SJCRH30 (cell line): ENCODE measurements at regions not wholly inside any gene's neighbourhood (a gene's known extent, or its start where the extent isn't known, plus 50 kb on each side); places are given as distances from the start of the nearest gene placed in this dataset.
"Not testable (repeated sequence)": the region's sequence is repeated elsewhere in the genome, so short reads cannot be mapped to it uniquely, and the experiment has no call there.

Experiments
- DNase-seq, 2 experiments: peaks; one replicate each; pipeline ENCODE4 v3.0.0-alpha.2; 2015 to 2020
- H3K27ac ChIP-seq: fragments of 250-450 bp; sonication (Bioruptor Pico); 2 replicates; pipeline ENCODE4 v1.5.1; 2020; ENCODE audit warnings: mild to moderate bottlenecking, moderate library complexity
- H3K27me3 ChIP-seq: fragments of 250-450 bp; sonication (Bioruptor Pico); 2 replicates; pipeline ENCODE4 v1.5.1; 2020; ENCODE audit warnings: mild to moderate bottlenecking, moderate library complexity
- H3K36me3 ChIP-seq: fragments of 250-450 bp; sonication (Bioruptor Pico); 2 replicates; pipeline ENCODE4 v1.5.1; 2020; ENCODE audit warnings: mild to moderate bottlenecking, moderate library complexity
- H3K4me1 ChIP-seq: fragments of 250-450 bp; sonication (Bioruptor Pico); 2 replicates; pipeline ENCODE4 v1.5.1; 2020; ENCODE audit warnings: mild to moderate bottlenecking, moderate library complexity
- H3K4me3 ChIP-seq: fragments of 250-450 bp; sonication (Bioruptor Pico); 2 replicates; pipeline ENCODE4 v1.5.1; 2020; ENCODE audit warnings: mild to moderate bottlenecking, moderate library complexity
- H3K9me3 ChIP-seq: fragments of 250-450 bp; sonication (Bioruptor Pico); replicated peaks from 2 replicates; pipeline ENCODE4 v1.5.1; 2020; ENCODE audit warnings: mild to moderate bottlenecking, moderate library complexity

DNA sequence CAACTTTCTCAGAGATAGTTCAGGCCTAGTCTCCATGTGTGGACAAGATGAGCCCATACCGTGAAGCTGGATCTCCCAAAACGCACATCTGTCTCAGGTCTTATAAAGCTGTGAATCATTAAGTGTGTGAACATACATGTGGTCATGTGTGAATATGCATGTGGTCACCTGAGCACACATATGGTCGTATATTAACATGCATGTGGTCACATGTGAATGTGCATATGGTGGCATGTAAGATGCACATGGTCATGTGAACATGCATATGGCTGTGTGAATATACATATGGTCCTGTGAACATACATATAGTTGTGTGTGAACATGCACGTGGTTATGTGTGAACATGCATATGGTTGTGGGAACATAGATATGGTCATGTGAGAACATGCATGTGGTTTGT lies 172.5 kb upstream of the PZP start:
- H3K36me3 ChIP-seq, result no peaks in the 10 kb centered on the region
- no peak overlapping the region for H3K27ac ChIP-seq
- H3K27me3 ChIP-seq, result no peaks in the 10 kb centered on the region
- H3K4me1 ChIP-seq, result no peaks in the 10 kb centered on the region
- no peaks in the 10 kb centered on the region for H3K9me3 ChIP-seq
- DNase-seq, result no peak
- H3K4me3 ChIP-seq, result no peak overlapping the region

DNA sequence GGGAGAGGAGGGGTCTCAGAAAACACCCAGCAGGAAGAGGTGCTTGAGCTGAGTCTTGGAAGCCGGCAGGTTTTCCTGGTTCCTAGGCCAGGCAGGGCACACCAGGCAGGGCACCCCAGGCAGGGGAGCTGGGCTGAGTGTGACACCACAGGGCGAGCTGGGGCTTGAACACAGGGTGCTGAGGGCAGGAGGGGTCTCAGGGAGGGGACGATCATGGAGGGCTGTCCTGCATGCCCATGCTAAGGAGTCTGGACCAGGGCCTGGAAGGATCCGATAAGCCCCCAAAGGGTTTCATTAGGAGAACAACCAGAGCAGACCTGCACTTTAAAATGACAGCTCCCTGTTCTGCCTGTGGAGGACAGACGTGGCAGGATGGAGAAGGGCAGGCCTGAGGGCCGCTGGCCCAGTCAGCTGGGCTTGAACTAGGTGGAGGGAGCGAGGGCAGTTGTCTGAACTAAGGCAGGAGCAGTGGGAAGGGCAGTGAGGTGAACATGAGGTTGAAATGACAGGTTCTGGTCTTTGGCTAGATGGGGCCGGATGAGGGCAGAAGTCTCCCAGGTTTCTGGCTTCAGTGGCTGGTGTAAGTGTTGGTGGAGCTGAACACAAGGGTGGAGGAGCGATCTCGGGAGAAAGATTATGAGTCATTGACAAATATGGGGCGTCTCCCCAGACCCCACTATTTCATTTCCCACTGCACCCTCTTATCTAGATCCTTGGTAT lies 171.0 kb upstream of the PZP start:
- DNase-seq, result no peak
- Histone ChIP-seq H3K36me3 (no peaks in the 10 kb centered on the region), H3K9me3 (no peaks in the 10 kb centered on the region), H3K4me3 (no peak overlapping the region), H3K27me3 (no peaks in the 10 kb centered on the region), H3K4me1 (no peaks in the 10 kb centered on the region), H3K27ac (no peak overlapping the region)

DNA sequence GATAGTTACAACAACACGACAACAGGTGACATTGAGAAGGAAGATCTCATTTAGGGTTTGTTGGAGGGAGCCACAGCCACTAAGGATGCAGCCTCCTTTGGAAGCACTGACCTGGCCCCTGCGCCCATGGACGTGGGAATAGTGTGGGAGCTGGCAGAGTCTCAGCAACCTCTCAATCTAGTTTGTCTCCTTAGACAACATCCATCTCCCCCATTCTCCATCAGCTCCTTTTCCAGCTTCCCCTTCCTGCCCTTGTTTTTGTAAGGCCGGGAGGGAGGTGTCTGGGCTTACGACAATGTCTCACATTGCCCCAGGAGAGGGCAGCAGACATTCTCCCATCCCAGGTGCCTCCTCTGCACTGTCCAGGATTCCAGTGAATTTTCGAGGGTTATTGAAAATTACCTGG lies 170.2 kb upstream of the PZP start:
- peak in 1 of 2 experiments; percentile 28 for DNase-seq
- Histone ChIP-seq H3K27me3 (no peaks in the 10 kb centered on the region), H3K36me3 (no peaks in the 10 kb centered on the region), H3K27ac (no peak overlapping the region), H3K9me3 (no peaks in the 10 kb centered on the region), H3K4me1 (no peaks in the 10 kb centered on the region), H3K4me3 (no peak overlapping the region)

GRCh38 chr12:9372202-9372601 lies 164.0 kb upstream of the PZP start:
- Histone ChIP-seq H3K9me3 (no peaks in the 10 kb centered on the region), H3K4me3 (no peak overlapping the region), H3K27me3 (no peaks in the 10 kb centered on the region), H3K36me3 (no peaks in the 10 kb centered on the region), H3K27ac (no peak overlapping the region), H3K4me1 (no peaks in the 10 kb centered on the region)
- DNase-seq, result no peak

DNA sequence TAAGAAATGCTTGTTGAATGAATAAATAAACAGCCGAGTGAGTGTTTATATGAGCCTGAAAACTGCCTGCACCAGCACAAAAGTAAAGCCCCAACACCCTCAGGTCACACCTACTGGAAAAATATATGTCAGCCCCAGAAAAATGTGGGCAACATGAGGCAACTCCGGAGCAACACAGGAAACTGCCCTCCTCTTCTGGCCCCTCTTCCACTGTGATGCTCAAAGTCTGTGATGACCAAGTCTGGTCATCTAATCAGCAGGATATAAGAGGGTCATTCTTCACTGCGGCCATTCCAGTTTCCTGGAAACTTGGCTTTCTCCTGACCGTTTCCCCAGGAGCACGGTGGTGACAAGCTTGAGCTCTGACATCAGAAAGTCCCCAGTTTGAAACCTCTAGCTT lies 159.6 kb upstream of the PZP start:
- H3K9me3 ChIP-seq, result no peaks in the 10 kb centered on the region
- no peak overlapping the region for H3K27ac ChIP-seq
- H3K36me3 ChIP-seq, result no peaks in the 10 kb centered on the region
- H3K27me3 ChIP-seq, result no peaks in the 10 kb centered on the region
- no peak overlapping the region for H3K4me3 ChIP-seq
- no peak for DNase-seq
- H3K4me1 ChIP-seq, result no peaks in the 10 kb centered on the region

- H3K4me1 ChIP-seq, result no peaks in the 10 kb centered on the region
- H3K27me3 ChIP-seq, result no peaks in the 10 kb centered on the region
- no peak overlapping the region for H3K4me3 ChIP-seq
- no peak overlapping the region for H3K27ac ChIP-seq
- H3K9me3 ChIP-seq, result no peaks in the 10 kb centered on the region
- DNase-seq, result no peak
- no peaks in the 10 kb centered on the region for H3K36me3 ChIP-seq
Observed at GRCh38 chr12:9367201-9367600, 159.0 kb upstream of the PZP start.

GRCh38 chr12:9365296-9365695 lies 157.1 kb upstream of the PZP start:
- Histone ChIP-seq H3K4me3 (no peak overlapping the region), H3K4me1 (no peaks in the 10 kb centered on the region), H3K27ac (no peak overlapping the region), H3K27me3 (no peaks in the 10 kb centered on the region), H3K36me3 (no peaks in the 10 kb centered on the region), H3K9me3 (no peaks in the 10 kb centered on the region)
- DNase-seq, result no peak

GRCh38 chr12:9364224-9365176 lies 156.3 kb upstream of the PZP start:
- Histone ChIP-seq H3K27ac (no peak overlapping the region), H3K9me3 (no peaks in the 10 kb centered on the region), H3K4me1 (no peaks in the 10 kb centered on the region), H3K27me3 (no peaks in the 10 kb centered on the region), H3K4me3 (no peak overlapping the region), H3K36me3 (no peaks in the 10 kb centered on the region)
- peak in 1 of 2 experiments; percentile 11 for DNase-seq

GRCh38 chr12:9363145-9363544 lies 154.9 kb upstream of the PZP start:
- Histone ChIP-seq H3K4me1 (no peaks in the 10 kb centered on the region), H3K27ac (no peak overlapping the region), H3K36me3 (no peaks in the 10 kb centered on the region), H3K4me3 (no peak overlapping the region), H3K27me3 (no peaks in the 10 kb centered on the region), H3K9me3 (no peaks in the 10 kb centered on the region)
- DNase-seq, result no peak

DNA sequence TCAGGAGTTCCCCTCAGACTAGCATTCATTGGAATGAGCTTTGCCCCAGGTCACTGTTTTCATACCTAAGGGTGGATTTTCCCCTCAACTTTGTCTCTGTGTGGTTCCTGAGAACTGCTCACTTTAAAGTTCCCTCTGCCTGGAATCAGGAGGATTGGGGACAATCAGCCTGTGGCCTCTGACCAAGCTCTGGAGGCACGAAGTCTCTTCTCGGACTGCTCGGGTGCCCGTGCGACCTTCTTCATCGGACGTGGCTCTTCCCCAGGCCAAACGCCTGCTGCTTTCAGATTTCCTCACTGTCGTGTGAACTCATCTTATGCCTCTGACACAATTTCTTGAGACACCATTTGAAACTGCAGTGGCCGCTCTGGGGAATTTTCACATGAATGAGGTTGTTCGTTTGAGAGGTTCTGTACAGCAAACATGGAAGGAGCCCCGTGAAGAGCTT lies 153.7 kb upstream of the PZP start:
- no peaks in the 10 kb centered on the region for H3K4me1 ChIP-seq
- H3K9me3 ChIP-seq, result no peaks in the 10 kb centered on the region
- no peaks in the 10 kb centered on the region for H3K36me3 ChIP-seq
- no peak overlapping the region for H3K4me3 ChIP-seq
- no peak for DNase-seq
- H3K27ac ChIP-seq, result no peak overlapping the region
- no peaks in the 10 kb centered on the region for H3K27me3 ChIP-seq

DNA sequence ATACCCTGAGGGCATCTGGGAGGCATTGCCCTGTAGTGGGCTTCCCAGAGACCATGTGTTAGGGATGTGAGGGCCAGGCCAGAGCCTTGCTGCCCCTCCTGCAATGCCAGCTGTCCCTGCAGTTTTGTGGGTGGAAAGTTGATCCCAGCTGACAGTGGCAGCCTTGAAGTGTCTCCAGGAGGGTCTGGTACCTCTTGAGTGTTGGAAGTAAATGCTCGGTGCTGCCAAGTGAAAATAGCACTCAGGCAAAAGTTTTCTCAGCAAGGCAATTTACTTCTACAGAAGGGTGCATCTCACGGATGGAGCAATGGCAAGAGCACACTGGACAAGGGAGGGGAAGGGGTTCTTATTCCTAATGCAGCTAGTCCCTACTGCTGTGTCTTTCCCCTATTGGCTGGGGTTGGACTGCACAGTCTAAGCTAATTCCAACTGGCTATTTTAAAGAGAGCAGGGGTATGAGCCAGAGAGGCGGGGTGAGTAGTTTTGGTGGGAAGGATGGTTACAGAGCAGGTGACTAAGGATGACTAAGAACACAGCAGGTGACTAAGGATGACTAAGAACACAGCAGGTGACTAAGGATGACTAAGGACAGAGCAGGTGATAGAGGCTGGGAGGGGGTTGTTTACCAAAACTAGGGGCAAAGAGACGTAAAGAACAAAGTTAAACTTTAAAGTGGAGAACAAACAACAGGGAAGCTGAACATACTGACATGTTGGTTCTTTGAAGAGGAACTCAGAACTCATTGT lies 146.0 kb upstream of the PZP start:
- H3K4me1 ChIP-seq, H3K4me3 ChIP-seq, H3K27me3 ChIP-seq, H3K27ac ChIP-seq, DNase-seq, H3K36me3 ChIP-seq, H3K9me3 ChIP-seq: not testable (repeated sequence)

- DNase-seq, result no peak
- H3K36me3 ChIP-seq, result no peaks in the 10 kb centered on the region
Observed at GRCh38 chr12:9351136-9351535, 142.9 kb upstream of the PZP start.

DNA sequence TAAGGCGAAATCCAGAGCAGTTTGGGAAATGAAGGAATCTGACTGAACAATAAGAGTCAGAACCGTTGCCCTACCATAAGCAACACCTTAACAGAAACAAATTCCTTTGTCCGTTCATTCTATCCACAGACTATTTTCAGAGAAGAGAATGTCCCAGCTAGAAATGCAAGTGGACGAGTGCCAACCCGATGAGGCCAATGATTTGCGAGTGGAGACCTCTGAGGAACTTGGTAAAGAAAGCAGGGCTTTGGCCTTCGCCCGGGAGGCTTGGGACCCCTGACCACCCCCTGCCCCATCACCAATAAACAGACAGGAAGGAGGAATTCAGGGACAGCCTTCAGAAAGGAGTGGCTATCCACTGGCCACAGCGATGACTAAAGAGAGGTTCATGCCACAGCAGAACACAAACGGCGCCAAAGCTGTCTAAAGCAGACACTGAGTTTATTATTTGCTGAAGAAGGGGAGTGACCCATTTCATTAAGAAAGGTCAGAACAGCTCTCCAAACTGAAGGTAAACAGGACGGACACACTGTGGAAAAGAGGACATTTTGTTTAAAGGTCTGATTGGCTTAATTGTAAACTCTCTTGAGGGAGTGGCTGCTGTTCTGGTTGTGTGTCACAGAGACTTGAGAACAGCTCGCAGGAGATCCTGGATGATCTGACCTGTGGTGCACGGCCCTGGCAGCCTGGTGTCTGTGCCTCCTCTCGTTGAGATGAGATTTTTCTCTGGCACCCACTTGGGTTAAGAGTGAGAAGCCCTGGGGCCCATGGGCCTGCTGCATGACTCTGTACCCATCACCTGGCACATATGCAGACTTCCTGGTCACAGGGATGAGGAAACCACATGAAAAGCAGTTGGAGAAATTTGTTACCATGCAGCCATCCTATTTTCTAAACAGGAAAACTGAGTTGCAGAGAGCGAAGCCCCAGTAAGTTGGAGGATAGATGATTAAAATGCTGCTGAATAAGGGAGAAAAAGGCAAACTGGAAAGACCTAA lies 142.0 kb upstream of the PZP start:
- Histone ChIP-seq H3K27ac (no peak overlapping the region), H3K4me3 (no peak overlapping the region), H3K9me3 (no peaks in the 10 kb centered on the region), H3K27me3 (no peaks in the 10 kb centered on the region), H3K36me3 (no peaks in the 10 kb centered on the region), H3K4me1 (no peaks in the 10 kb centered on the region)
- no peak for DNase-seq

More at GRCh38 chr12:9351136-9351535, 142.9 kb upstream of the PZP start:
- H3K9me3 ChIP-seq, result no peaks in the 10 kb centered on the region
- H3K27ac ChIP-seq, result no peak overlapping the region
- H3K27me3 ChIP-seq, result no peaks in the 10 kb centered on the region
- no peaks in the 10 kb centered on the region for H3K4me1 ChIP-seq
- H3K4me3 ChIP-seq, result no peak overlapping the region

DNA sequence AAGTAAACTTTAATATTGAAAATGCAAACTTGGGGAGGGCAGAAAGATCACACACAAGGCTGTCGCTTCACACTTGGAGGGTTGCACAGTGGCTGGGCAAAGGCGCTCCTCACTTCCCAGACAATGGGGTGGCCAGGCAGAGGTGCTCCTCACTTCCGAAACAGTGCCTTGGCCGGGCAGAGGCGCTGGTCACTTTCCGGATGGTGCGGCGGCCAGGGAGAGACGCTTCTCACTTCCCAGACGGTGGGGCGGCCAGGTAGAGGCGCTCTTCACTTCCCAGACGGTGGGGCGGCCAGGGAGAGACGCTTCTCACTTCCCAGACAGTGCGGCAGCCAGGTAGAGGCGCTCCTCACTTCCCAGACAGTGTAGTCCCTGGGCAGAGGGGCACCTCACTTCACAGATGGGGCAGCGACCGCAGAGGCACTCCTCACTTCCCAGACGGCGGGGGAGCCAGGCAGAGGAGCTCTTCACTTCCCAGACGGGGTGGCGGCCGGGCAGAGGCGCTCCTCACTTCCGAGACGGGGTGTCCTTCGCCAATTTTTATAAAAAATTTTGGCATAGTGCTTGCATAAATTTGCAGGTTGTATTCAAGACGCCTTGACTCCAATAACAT lies 140.8 kb upstream of the PZP start:
- Histone ChIP-seq H3K9me3 (no peaks in the 10 kb centered on the region), H3K4me3 (no peak overlapping the region), H3K27ac (no peak overlapping the region), H3K36me3 (no peaks in the 10 kb centered on the region), H3K27me3 (no peaks in the 10 kb centered on the region), H3K4me1 (no peaks in the 10 kb centered on the region)
- no peak for DNase-seq
